ENCODE measurements at regions not wholly inside any gene's neighbourhood (a gene's known extent, or its start where the extent isn't known, plus 50 kb on each side); places are given as distances from the start of the nearest gene placed in this dataset.

GRCh38 chr2:217535957-217536708, 466.7 kb downstream of the TNS1 start:
- DNase-seq (ENCODE audit: low read depth), result no peak
- H3K4me3 ChIP-seq (ENCODE audit: low read depth, low read length), result no peak overlapping the region
- H3K27me3 ChIP-seq (ENCODE audit: control insufficient read depth, insufficient read depth, low read length), result peaks cover 5% of the 10 kb centered on the region
- H3K36me3 ChIP-seq (ENCODE audit: control insufficient read depth, insufficient read depth, low read length), result no peaks in the 10 kb centered on the region
- FAIRE-seq, result no peak
- no peak for TF ChIP-seq CTCF (IDR thresholded peaks at IDR 0.05; ENCODE audit: insufficient read depth, low read length, severe bottlenecking)

- FAIRE-seq (no peak), DNase-seq (ENCODE audit: low read depth) (no peak)
- Histone ChIP-seq H3K4me3 (ENCODE audit: low read depth, low read length) (no peak overlapping the region), H3K36me3 (ENCODE audit: control insufficient read depth, insufficient read depth, low read length) (no peaks in the 10 kb centered on the region), H3K27me3 (ENCODE audit: control insufficient read depth, insufficient read depth, low read length) (peaks cover 2% of the 10 kb centered on the region)
- no peak for TF ChIP-seq CTCF (IDR thresholded peaks at IDR 0.05; ENCODE audit: insufficient read depth, low read length, severe bottlenecking)
Measured at GRCh38 chr2:217530392-217531090, 472.3 kb downstream of the TNS1 start.

GRCh38 chr2:217529271-217529670, 473.5 kb downstream of the TNS1 start:
- H3K36me3 ChIP-seq (ENCODE audit: control insufficient read depth, insufficient read depth, low read length), result no peaks in the 10 kb centered on the region
- no peak for TF ChIP-seq CTCF (IDR thresholded peaks at IDR 0.05; ENCODE audit: insufficient read depth, low read length, severe bottlenecking)
- peaks cover under 1% of the 10 kb centered on the region for H3K27me3 ChIP-seq (ENCODE audit: control insufficient read depth, insufficient read depth, low read length)
- no peak overlapping the region for H3K4me3 ChIP-seq (ENCODE audit: low read depth, low read length)
- FAIRE-seq (no peak), DNase-seq (ENCODE audit: low read depth) (no peak)

- Histone ChIP-seq H3K27me3 (ENCODE audit: control insufficient read depth, insufficient read depth, low read length) (no peaks in the 10 kb centered on the region), H3K36me3 (ENCODE audit: control insufficient read depth, insufficient read depth, low read length) (no peaks in the 10 kb centered on the region), H3K4me3 (ENCODE audit: low read depth, low read length) (no peak overlapping the region)
- TF ChIP-seq CTCF (IDR thresholded peaks at IDR 0.05; ENCODE audit: insufficient read depth, low read length, severe bottlenecking), result no peak
- no peak for FAIRE-seq
- no peak for DNase-seq (ENCODE audit: low read depth)
Measured at GRCh38 chr2:217527590-217528202, 475.1 kb downstream of the TNS1 start.

- no peaks in the 10 kb centered on the region for H3K36me3 ChIP-seq (ENCODE audit: control insufficient read depth, insufficient read depth, low read length)
- no peak for FAIRE-seq
- no peak for DNase-seq (ENCODE audit: low read depth)
- TF ChIP-seq CTCF (IDR thresholded peaks at IDR 0.05; ENCODE audit: insufficient read depth, low read length, severe bottlenecking), result no peak
- H3K27me3 ChIP-seq (ENCODE audit: control insufficient read depth, insufficient read depth, low read length), result no peaks in the 10 kb centered on the region
- H3K4me3 ChIP-seq (ENCODE audit: low read depth, low read length), result no peak overlapping the region
Measured at GRCh38 chr2:217525076-217525475, 477.7 kb downstream of the TNS1 start.

Measured in bronchial epithelial cell (primary cell).